Liver (tissue), 3 donors: ENCODE measurements at regions not wholly inside any gene's neighbourhood (a gene's known extent, or its start where the extent isn't known, plus 50 kb on each side); places are given as distances from the start of the nearest gene placed in this dataset.

Experiments used
- FOXA1 ChIP-seq: IDR thresholded peaks from 2 replicates; pipeline ENCODE4 v1.6.1; 2016; ENCODE audit warnings: antibody characterized with exemption
- HNF4A ChIP-seq, 2 donors: conservative IDR thresholded peaks; 2 replicates each; pipeline ENCODE4 v1.6.1; 2016; ENCODE audit warnings: antibody characterized with exemption in 2 of 2, mild to moderate bottlenecking in 2 of 2
- HNF4G ChIP-seq: IDR thresholded peaks from 2 replicates; pipeline ENCODE4 v1.6.1; 2016; ENCODE audit warnings: antibody characterized with exemption
- JUND ChIP-seq, 2 donors: IDR thresholded peaks; 2 replicates each; pipeline ENCODE4 v1.6.1; 2016; ENCODE audit warnings: antibody characterized with exemption in 2 of 2
- RAD21 ChIP-seq, 2 donors: IDR thresholded peaks; 2 replicates each; pipeline ENCODE4 v1.6.1; 2016; ENCODE audit warnings: antibody characterized with exemption in 2 of 2, mild to moderate bottlenecking in 2 of 2
- SP1 ChIP-seq: IDR thresholded peaks from 2 replicates; pipeline ENCODE4 v1.6.1; 2018; ENCODE audit warnings: antibody characterized with exemption, mild to moderate bottlenecking
- TAF1 ChIP-seq: conservative IDR thresholded peaks from 2 replicates; pipeline ENCODE4 v1.6.1; 2016; ENCODE audit warnings: antibody characterized with exemption, mild to moderate bottlenecking
- TF ChIP-seq, protein P1 (sequence below): fragments of 150-350 bp; IDR thresholded peaks from 2 replicates; pipeline ENCODE4 v1.5.1; 2017; ENCODE audit warnings: improper control_type of control experiment, low read depth, low read length; ENCODE audit not compliant: missing input control
- TF ChIP-seq, protein P2 (sequence below): IDR thresholded peaks from 2 replicates; pipeline ENCODE4 v1.6.1; 2016; ENCODE audit warnings: antibody characterized with exemption, mild to moderate bottlenecking
- TF ChIP-seq, protein P3 (sequence below): IDR thresholded peaks from 2 replicates; pipeline ENCODE4 v1.6.1; 2016; ENCODE audit warnings: antibody characterized with exemption
- donor health status: healthy.
- donor health status: healthy.

DNA sequence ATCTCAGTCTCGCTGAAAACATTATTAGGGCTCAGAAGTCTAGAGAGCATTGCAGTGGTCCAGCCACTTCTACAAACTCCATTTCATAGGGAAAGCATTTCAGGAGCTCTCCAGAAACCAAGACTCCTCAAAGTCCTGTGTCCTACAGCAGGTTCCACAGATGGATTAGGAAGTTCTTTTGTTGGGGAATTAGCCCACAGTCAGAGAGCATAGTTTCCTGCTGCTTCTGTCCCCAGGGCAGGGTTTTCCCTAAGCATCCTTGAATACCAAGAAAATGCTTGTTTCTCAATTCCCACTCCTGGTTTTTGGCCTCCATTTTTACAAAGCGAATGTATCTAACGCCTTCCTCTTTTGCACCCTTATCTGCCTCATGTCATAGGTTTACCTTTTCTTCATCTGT lies 235.9 kb upstream of the PODXL start:
- no peak for TF ChIP-seq SP1
- TF ChIP-seq, protein P1, sequence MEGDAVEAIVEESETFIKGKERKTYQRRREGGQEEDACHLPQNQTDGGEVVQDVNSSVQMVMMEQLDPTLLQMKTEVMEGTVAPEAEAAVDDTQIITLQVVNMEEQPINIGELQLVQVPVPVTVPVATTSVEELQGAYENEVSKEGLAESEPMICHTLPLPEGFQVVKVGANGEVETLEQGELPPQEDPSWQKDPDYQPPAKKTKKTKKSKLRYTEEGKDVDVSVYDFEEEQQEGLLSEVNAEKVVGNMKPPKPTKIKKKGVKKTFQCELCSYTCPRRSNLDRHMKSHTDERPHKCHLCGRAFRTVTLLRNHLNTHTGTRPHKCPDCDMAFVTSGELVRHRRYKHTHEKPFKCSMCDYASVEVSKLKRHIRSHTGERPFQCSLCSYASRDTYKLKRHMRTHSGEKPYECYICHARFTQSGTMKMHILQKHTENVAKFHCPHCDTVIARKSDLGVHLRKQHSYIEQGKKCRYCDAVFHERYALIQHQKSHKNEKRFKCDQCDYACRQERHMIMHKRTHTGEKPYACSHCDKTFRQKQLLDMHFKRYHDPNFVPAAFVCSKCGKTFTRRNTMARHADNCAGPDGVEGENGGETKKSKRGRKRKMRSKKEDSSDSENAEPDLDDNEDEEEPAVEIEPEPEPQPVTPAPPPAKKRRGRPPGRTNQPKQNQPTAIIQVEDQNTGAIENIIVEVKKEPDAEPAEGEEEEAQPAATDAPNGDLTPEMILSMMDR: no peak
- no peak for TF ChIP-seq FOXA1
- TF ChIP-seq, protein P2, sequence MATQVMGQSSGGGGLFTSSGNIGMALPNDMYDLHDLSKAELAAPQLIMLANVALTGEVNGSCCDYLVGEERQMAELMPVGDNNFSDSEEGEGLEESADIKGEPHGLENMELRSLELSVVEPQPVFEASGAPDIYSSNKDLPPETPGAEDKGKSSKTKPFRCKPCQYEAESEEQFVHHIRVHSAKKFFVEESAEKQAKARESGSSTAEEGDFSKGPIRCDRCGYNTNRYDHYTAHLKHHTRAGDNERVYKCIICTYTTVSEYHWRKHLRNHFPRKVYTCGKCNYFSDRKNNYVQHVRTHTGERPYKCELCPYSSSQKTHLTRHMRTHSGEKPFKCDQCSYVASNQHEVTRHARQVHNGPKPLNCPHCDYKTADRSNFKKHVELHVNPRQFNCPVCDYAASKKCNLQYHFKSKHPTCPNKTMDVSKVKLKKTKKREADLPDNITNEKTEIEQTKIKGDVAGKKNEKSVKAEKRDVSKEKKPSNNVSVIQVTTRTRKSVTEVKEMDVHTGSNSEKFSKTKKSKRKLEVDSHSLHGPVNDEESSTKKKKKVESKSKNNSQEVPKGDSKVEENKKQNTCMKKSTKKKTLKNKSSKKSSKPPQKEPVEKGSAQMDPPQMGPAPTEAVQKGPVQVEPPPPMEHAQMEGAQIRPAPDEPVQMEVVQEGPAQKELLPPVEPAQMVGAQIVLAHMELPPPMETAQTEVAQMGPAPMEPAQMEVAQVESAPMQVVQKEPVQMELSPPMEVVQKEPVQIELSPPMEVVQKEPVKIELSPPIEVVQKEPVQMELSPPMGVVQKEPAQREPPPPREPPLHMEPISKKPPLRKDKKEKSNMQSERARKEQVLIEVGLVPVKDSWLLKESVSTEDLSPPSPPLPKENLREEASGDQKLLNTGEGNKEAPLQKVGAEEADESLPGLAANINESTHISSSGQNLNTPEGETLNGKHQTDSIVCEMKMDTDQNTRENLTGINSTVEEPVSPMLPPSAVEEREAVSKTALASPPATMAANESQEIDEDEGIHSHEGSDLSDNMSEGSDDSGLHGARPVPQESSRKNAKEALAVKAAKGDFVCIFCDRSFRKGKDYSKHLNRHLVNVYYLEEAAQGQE: no peak
- TF ChIP-seq JUND (IDR thresholded peaks at IDR 0.05): no peak
- TF ChIP-seq, protein P3, sequence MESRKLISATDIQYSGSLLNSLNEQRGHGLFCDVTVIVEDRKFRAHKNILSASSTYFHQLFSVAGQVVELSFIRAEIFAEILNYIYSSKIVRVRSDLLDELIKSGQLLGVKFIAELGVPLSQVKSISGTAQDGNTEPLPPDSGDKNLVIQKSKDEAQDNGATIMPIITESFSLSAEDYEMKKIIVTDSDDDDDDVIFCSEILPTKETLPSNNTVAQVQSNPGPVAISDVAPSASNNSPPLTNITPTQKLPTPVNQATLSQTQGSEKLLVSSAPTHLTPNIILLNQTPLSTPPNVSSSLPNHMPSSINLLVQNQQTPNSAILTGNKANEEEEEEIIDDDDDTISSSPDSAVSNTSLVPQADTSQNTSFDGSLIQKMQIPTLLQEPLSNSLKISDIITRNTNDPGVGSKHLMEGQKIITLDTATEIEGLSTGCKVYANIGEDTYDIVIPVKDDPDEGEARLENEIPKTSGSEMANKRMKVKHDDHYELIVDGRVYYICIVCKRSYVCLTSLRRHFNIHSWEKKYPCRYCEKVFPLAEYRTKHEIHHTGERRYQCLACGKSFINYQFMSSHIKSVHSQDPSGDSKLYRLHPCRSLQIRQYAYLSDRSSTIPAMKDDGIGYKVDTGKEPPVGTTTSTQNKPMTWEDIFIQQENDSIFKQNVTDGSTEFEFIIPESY: no peak
- no peak for TF ChIP-seq RAD21 (IDR thresholded peaks at IDR 0.05)
- no peak for TF ChIP-seq TAF1
- TF ChIP-seq HNF4G: no peak
- no peak for TF ChIP-seq HNF4A (conservative IDR thresholded peaks at IDR 0.05)
